ENCODE measurements at regions not wholly inside any gene's neighbourhood (a gene's known extent, or its start where the extent isn't known, plus 50 kb on each side); places are given as distances from the start of the nearest gene placed in this dataset.
"Not testable (repeated sequence)": the region's sequence is repeated elsewhere in the genome, so short reads cannot be mapped to it uniquely, and the experiment has no call there.

- DNase-seq (ENCODE audit: low spot score): no peak
These were observed 54.4 kb upstream of the BMP4 start for GRCh38 chr14:54010981-54011380.

- DNase-seq (ENCODE audit: low spot score): no peak
These were observed 66.4 kb upstream of the BMP4 start for GRCh38 chr14:54023027-54023426.

- DNase-seq (ENCODE audit: low spot score): peak; percentile 30
These were observed 69.0 kb upstream of the BMP4 start for GRCh38 chr14:54025661-54026060.

GRCh38 chr14:54026671-54027070, 70.0 kb upstream of the BMP4 start:
- no peak for DNase-seq (ENCODE audit: low spot score)

- not testable (repeated sequence) for DNase-seq (ENCODE audit: low spot score)
These were observed 74.4 kb upstream of the BMP4 start for GRCh38 chr14:54030996-54031395.

GRCh38 chr14:54033285-54033684, 76.7 kb upstream of the BMP4 start:
- not testable (repeated sequence) for DNase-seq (ENCODE audit: low spot score)

- DNase-seq (ENCODE audit: low spot score): no peak
These were observed 82.1 kb upstream of the BMP4 start for GRCh38 chr14:54038724-54039123.

- no peak for DNase-seq (ENCODE audit: low spot score)
These were observed 82.7 kb upstream of the BMP4 start for GRCh38 chr14:54039311-54039710.

GRCh38 chr14:54040846-54041245, 84.2 kb upstream of the BMP4 start:
- DNase-seq (ENCODE audit: low spot score): no peak

GRCh38 chr14:54046250-54046649, 89.6 kb upstream of the BMP4 start:
- no peak for DNase-seq (ENCODE audit: low spot score)

- no peak for DNase-seq (ENCODE audit: low spot score)
These were observed 91.2 kb upstream of the BMP4 start for GRCh38 chr14:54047645-54048308.

- DNase-seq (ENCODE audit: low spot score): peak; percentile 44
These were observed 91.7 kb upstream of the BMP4 start for GRCh38 chr14:54048311-54048710.

GRCh38 chr14:54048736-54049135, 92.1 kb upstream of the BMP4 start:
- DNase-seq (ENCODE audit: low spot score): peak; percentile 76

- DNase-seq (ENCODE audit: low spot score): no peak
These were observed 94.1 kb upstream of the BMP4 start for GRCh38 chr14:54050759-54051158.

- DNase-seq (ENCODE audit: low spot score): no peak
These were observed 96.2 kb upstream of the BMP4 start for GRCh38 chr14:54052696-54053385.

GRCh38 chr14:54053386-54053745, 96.7 kb upstream of the BMP4 start:
- no peak for DNase-seq (ENCODE audit: low spot score)

GRCh38 chr14:54058505-54058904, 101.9 kb upstream of the BMP4 start:
- no peak for DNase-seq (ENCODE audit: low spot score)

- no peak for DNase-seq (ENCODE audit: low spot score)
These were observed 127.1 kb upstream of the BMP4 start for GRCh38 chr14:54083549-54084239.

GRCh38 chr14:54085232-54085761, 128.7 kb upstream of the BMP4 start:
- no peak for DNase-seq (ENCODE audit: low spot score)

GRCh38 chr14:54085841-54086240, 129.2 kb upstream of the BMP4 start:
- no peak for DNase-seq (ENCODE audit: low spot score)

GRCh38 chr14:54086767-54087166, 130.1 kb upstream of the BMP4 start:
- no peak for DNase-seq (ENCODE audit: low spot score)

GRCh38 chr14:54087376-54087775, 130.8 kb upstream of the BMP4 start:
- no peak for DNase-seq (ENCODE audit: low spot score)

- no peak for DNase-seq (ENCODE audit: low spot score)
These were observed 131.6 kb upstream of the BMP4 start for GRCh38 chr14:54088271-54088670.
